Neural progenitor cell (in vitro differentiated cells): ENCODE measurements at regions not wholly inside any gene's neighbourhood (a gene's known extent, or its start where the extent isn't known, plus 50 kb on each side); places are given as distances from the start of the nearest gene placed in this dataset.

Source experiments
- DNase-seq: peaks from one replicate; pipeline ENCODE4 v3.0.0-alpha.2; 2016; ENCODE audit warnings: low spot score
- H2AFZ ChIP-seq: fragments of 200-600 bp; sonication (generic); replicated peaks from 2 replicates; pipeline ENCODE4 v1.6.1; 2016; ENCODE audit warnings: antibody characterized with exemption
- H3F3A ChIP-seq: fragments of 200-600 bp; sonication (generic); 2 replicates; pipeline ENCODE4 v1.6.1; 2016; ENCODE audit warnings: antibody characterized with exemption, low read depth
- H3K27ac ChIP-seq: fragments of 200-600 bp; sonication (generic); 2 replicates; pipeline ENCODE4 v1.5.1; 2016; ENCODE audit warnings: mild to moderate bottlenecking
- H3K27me3 ChIP-seq: fragments of 200-600 bp; sonication (generic); 2 replicates; pipeline ENCODE4 v1.6.1; 2016; ENCODE audit warnings: mild to moderate bottlenecking, moderate library complexity
- H3K36me3 ChIP-seq: fragments of 200-600 bp; sonication (generic); 2 replicates; pipeline ENCODE4 v1.5.1; 2016
- H3K4me1 ChIP-seq: fragments of 200-600 bp; sonication (generic); 2 replicates; pipeline ENCODE4 v1.6.1; 2016; ENCODE audit warnings: mixed run types
- H3K4me2 ChIP-seq: fragments of 200-600 bp; sonication (generic); 2 replicates; pipeline ENCODE4 v1.6.1; 2016
- H3K4me3 ChIP-seq: fragments of 200-600 bp; sonication (generic); 2 replicates; pipeline ENCODE4 v1.5.1; 2016
- H3K79me2 ChIP-seq: fragments of 200-600 bp; sonication (generic); 2 replicates; pipeline ENCODE4 v1.6.1; 2016; ENCODE audit warnings: low read depth
- H3K9ac ChIP-seq: fragments of 200-600 bp; sonication (generic); 2 replicates; pipeline ENCODE4 v1.6.1; 2016
- H3K9me3 ChIP-seq: fragments of 200-600 bp; sonication (generic); 2 replicates; pipeline ENCODE4 v1.5.1; 2016; ENCODE audit warnings: low read depth
- H4K20me1 ChIP-seq: fragments of 200-600 bp; sonication (generic); 2 replicates; pipeline ENCODE4 v1.6.1; 2016; ENCODE audit warnings: low read depth
- H3K27ac Mint-ChIP-seq: 3 replicates; pipeline ENCODE4 v1.8.0; 2021; ENCODE audit warnings: mixed read lengths
- H3K27me3 Mint-ChIP-seq: 2 replicates; pipeline ENCODE4 v1.8.0; 2022; ENCODE audit warnings: low read depth, mild to moderate bottlenecking, inconsistent platforms, moderate library complexity, mixed read lengths; ENCODE audit not compliant: insufficient read depth
- H3K36me3 Mint-ChIP-seq: 3 replicates; pipeline ENCODE4 v1.8.0; 2021; ENCODE audit warnings: mixed read lengths
- H3K4me1 Mint-ChIP-seq: 3 replicates; pipeline ENCODE4 v1.8.0; 2021; ENCODE audit warnings: mixed read lengths
- H3K4me3 Mint-ChIP-seq: 3 replicates; pipeline ENCODE4 v1.8.0; 2021; ENCODE audit warnings: mild to moderate bottlenecking, moderate library complexity, mixed read lengths
- H3K9me3 Mint-ChIP-seq: 3 replicates; pipeline ENCODE4 v1.8.0; 2020; ENCODE audit warnings: mixed read lengths
- EZH2 ChIP-seq: fragments of 200-600 bp; sonication (generic); IDR thresholded peaks from 2 replicates; pipeline ENCODE4 v1.6.1; 2017; ENCODE audit warnings: antibody characterized with exemption, mild to moderate bottlenecking, moderate library complexity
- EZH2phosphoT487 ChIP-seq: fragments of 200-600 bp; sonication (generic); IDR thresholded peaks from 2 replicates; pipeline ENCODE4 v1.6.1; 2017; ENCODE audit warnings: antibody characterized with exemption
- TF ChIP-seq, protein P1 (sequence below): fragments of 200-600 bp; sonication (generic); IDR thresholded peaks from 2 replicates; pipeline ENCODE4 v1.5.1; 2017; ENCODE audit warnings: antibody characterized with exemption, mild to moderate bottlenecking

DNA sequence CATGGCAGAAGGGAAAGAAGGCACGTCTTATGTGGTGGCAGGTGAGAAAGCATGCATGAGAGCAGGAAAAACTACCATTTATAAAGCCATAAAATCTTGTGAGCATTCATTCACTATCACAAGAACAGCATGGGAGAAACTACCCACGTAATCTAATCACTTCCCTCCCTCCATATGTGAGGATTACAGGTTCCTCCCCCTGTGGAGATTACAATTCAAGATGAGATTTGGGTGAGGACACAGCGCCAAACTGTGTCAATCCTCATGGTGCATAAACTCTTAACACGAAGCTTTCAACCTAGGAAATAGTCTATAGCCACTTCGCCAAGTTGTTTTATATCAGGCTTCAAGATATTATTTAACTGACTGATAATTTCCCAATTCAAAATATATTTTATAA, 595.5 kb downstream of the FBXO15 start:
- Mint-ChIP-seq H3K4me3 (no peak overlapping the region), H3K36me3 (no peaks in the 10 kb centered on the region), H3K27ac (no peak overlapping the region), H3K4me1 (no peaks in the 10 kb centered on the region), H3K9me3 (no peaks in the 10 kb centered on the region), H3K27me3 (no peaks in the 10 kb centered on the region)
- Histone ChIP-seq H3K27me3 (no peaks in the 10 kb centered on the region), H2AFZ (no peak overlapping the region), H3K36me3 (no peaks in the 10 kb centered on the region), H3K4me3 (no peak overlapping the region), H3K9me3 (no peaks in the 10 kb centered on the region), H4K20me1 (no peaks in the 10 kb centered on the region), H3K79me2 (no peaks in the 10 kb centered on the region), H3K9ac (no peak overlapping the region), H3K4me2 (no peak overlapping the region), H3F3A (peaks cover 4% of the 10 kb centered on the region), H3K27ac (no peak overlapping the region), H3K4me1 (no peaks in the 10 kb centered on the region)
- TF ChIP-seq EZH2phosphoT487 (no peak), EZH2 (no peak)
- TF ChIP-seq, protein P1, sequence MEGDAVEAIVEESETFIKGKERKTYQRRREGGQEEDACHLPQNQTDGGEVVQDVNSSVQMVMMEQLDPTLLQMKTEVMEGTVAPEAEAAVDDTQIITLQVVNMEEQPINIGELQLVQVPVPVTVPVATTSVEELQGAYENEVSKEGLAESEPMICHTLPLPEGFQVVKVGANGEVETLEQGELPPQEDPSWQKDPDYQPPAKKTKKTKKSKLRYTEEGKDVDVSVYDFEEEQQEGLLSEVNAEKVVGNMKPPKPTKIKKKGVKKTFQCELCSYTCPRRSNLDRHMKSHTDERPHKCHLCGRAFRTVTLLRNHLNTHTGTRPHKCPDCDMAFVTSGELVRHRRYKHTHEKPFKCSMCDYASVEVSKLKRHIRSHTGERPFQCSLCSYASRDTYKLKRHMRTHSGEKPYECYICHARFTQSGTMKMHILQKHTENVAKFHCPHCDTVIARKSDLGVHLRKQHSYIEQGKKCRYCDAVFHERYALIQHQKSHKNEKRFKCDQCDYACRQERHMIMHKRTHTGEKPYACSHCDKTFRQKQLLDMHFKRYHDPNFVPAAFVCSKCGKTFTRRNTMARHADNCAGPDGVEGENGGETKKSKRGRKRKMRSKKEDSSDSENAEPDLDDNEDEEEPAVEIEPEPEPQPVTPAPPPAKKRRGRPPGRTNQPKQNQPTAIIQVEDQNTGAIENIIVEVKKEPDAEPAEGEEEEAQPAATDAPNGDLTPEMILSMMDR: no peak
- DNase-seq: no peak

DNA sequence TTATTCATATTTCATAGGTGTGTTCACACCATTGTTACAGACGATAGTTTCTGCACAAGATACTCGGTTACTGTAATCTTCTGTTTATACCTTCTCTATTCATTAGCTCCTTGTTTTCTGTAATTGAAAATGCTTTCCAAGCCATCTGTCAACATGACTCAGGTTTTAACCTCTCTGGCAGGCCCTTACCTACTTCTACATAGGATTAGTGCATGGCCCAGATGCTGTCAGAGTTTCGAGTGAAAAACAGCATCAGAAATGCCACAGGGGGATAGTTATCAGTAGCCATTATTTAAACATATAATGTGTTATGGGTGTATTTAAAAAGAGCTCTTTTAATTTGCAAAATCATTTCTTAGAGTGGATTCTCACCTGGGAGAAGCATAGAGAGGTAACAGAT, 596.4 kb downstream of the FBXO15 start:
- Histone ChIP-seq H3K9me3 (no peaks in the 10 kb centered on the region), H2AFZ (no peak overlapping the region), H3K9ac (no peak overlapping the region), H3F3A (no peaks in the 10 kb centered on the region), H3K36me3 (no peaks in the 10 kb centered on the region), H3K4me2 (no peak overlapping the region), H3K27ac (no peak overlapping the region), H3K4me1 (no peaks in the 10 kb centered on the region), H3K79me2 (no peaks in the 10 kb centered on the region), H3K4me3 (no peak overlapping the region), H4K20me1 (no peaks in the 10 kb centered on the region), H3K27me3 (no peaks in the 10 kb centered on the region)
- Mint-ChIP-seq H3K4me1 (no peaks in the 10 kb centered on the region), H3K27ac (no peak overlapping the region), H3K9me3 (no peaks in the 10 kb centered on the region), H3K36me3 (no peaks in the 10 kb centered on the region), H3K4me3 (no peak overlapping the region), H3K27me3 (no peaks in the 10 kb centered on the region)
- no peak for DNase-seq
- TF ChIP-seq, protein P1: no peak
- no peak for TF ChIP-seq EZH2phosphoT487
- no peak for TF ChIP-seq EZH2

GRCh38 chr18:73549236-73549635, 598.4 kb downstream of the FBXO15 start:
- H2AFZ ChIP-seq: peak overlapping the region; percentile 35
- no peaks in the 10 kb centered on the region for H3K9me3 ChIP-seq

More at GRCh38 chr18:73549236-73549635, 598.4 kb downstream of the FBXO15 start:
- H3K36me3 Mint-ChIP-seq: no peaks in the 10 kb centered on the region
- no peaks in the 10 kb centered on the region for H3K4me1 ChIP-seq
- no peaks in the 10 kb centered on the region for H3K79me2 ChIP-seq
- no peak overlapping the region for H3K4me3 Mint-ChIP-seq
- no peak overlapping the region for H3K4me2 ChIP-seq
- DNase-seq: no peak
- TF ChIP-seq, protein P1: no peak
- TF ChIP-seq EZH2: no peak
- no peaks in the 10 kb centered on the region for H3K9me3 Mint-ChIP-seq
- no peaks in the 10 kb centered on the region for H3K27me3 Mint-ChIP-seq
- H3K27ac Mint-ChIP-seq: no peak overlapping the region
- H4K20me1 ChIP-seq: no peaks in the 10 kb centered on the region
- no peaks in the 10 kb centered on the region for H3K4me1 Mint-ChIP-seq
- no peak overlapping the region for H3K4me3 ChIP-seq
- H3K9ac ChIP-seq: no peak overlapping the region
- no peaks in the 10 kb centered on the region for H3K27me3 ChIP-seq
- H3K36me3 ChIP-seq: no peaks in the 10 kb centered on the region
- no peak overlapping the region for H3K27ac ChIP-seq
- no peaks in the 10 kb centered on the region for H3F3A ChIP-seq
